Fibroblast of lung (primary cell): ENCODE measurements at regions not wholly inside any gene's neighbourhood (a gene's known extent, or its start where the extent isn't known, plus 50 kb on each side); places are given as distances from the start of the nearest gene placed in this dataset.
"Not testable (repeated sequence)": the region's sequence is repeated elsewhere in the genome, so short reads cannot be mapped to it uniquely, and the experiment has no call there.

ENCODE experiments used
- EZH2 ChIP-seq: IDR thresholded peaks from 2 replicates; pipeline ENCODE4 v1.5.1; 2012; ENCODE audit warnings: low read length, control low read depth, mild to moderate bottlenecking; ENCODE audit errors: missing control alignments
- TF ChIP-seq, protein P1 (sequence below), 2 donors: IDR thresholded peaks in 1 of 2; conservative IDR thresholded peaks in 1 of 2; 1 replicate in 1 of 2; 2 replicates in 1 of 2; pipeline ENCODE4 v1.5.1; 2011 to 2012; ENCODE audit warnings: low read length in 2 of 2, control low read depth in 1 of 2, inconsistent platforms in 1 of 2, low read depth in 1 of 2, mild to moderate bottlenecking in 1 of 2

DNA sequence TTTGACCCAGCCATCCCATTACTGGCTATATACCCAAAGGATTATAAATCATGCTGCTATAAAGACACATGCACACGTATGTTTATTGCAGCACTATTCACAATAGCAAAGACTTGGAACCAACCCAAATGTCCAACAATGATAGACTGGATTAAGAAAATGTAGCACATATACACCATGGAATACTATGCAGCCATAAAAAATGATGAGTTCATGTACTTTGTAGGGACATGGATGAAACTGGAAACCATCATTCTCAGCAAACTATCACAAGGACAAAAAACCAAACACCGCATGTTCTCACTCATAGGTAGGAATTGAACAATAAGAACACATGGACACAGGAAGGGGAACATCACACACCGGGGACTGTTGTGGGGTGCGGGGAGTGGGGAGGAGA lies 128.8 kb upstream of the NIPBL start:
- not testable (repeated sequence) for TF ChIP-seq EZH2
- TF ChIP-seq, protein P1, sequence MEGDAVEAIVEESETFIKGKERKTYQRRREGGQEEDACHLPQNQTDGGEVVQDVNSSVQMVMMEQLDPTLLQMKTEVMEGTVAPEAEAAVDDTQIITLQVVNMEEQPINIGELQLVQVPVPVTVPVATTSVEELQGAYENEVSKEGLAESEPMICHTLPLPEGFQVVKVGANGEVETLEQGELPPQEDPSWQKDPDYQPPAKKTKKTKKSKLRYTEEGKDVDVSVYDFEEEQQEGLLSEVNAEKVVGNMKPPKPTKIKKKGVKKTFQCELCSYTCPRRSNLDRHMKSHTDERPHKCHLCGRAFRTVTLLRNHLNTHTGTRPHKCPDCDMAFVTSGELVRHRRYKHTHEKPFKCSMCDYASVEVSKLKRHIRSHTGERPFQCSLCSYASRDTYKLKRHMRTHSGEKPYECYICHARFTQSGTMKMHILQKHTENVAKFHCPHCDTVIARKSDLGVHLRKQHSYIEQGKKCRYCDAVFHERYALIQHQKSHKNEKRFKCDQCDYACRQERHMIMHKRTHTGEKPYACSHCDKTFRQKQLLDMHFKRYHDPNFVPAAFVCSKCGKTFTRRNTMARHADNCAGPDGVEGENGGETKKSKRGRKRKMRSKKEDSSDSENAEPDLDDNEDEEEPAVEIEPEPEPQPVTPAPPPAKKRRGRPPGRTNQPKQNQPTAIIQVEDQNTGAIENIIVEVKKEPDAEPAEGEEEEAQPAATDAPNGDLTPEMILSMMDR (conservative IDR thresholded peaks at IDR 0.05 in 1 of 2, IDR thresholded peaks at IDR 0.05 in 1 of 2; ENCODE audit: low read depth in 1 of 2, low read length in 2 of 2), result not testable (repeated sequence)
